Choroid plexus epithelial cell (primary cell): ENCODE measurements at regions not wholly inside any gene's neighbourhood (a gene's known extent, or its start where the extent isn't known, plus 50 kb on each side); places are given as distances from the start of the nearest gene placed in this dataset.

ENCODE experiments used
- DNase-seq: peaks from one replicate; pipeline ENCODE4 v3.0.0-alpha.2; 2010; ENCODE audit warnings: low read depth
- H3K4me3 ChIP-seq: 2 replicates; pipeline ENCODE4 v1.5.1; 2011; ENCODE audit warnings: low read depth, mild to moderate bottlenecking, control low read depth, low read length, moderate library complexity
- CTCF ChIP-seq: conservative IDR thresholded peaks from 2 replicates; pipeline ENCODE4 v1.5.1; 2011; ENCODE audit warnings: low read depth, mild to moderate bottlenecking, control low read depth, inconsistent platforms, low read length, moderate library complexity

GRCh38 chr13:99892866-99893504 is 78.6 kb downstream of the ZIC5 start:
- peak overlapping the region; percentile 39 for H3K4me3 ChIP-seq
- no peak for TF ChIP-seq CTCF
- DNase-seq, result no peak

- peak overlapping the region; percentile 39 for H3K4me3 ChIP-seq
- no peak for DNase-seq
- no peak for TF ChIP-seq CTCF
Observed at GRCh38 chr13:99892196-99892613, 79.4 kb downstream of the ZIC5 start.

- DNase-seq, result no peak
- no peak overlapping the region for H3K4me3 ChIP-seq
- no peak for TF ChIP-seq CTCF
Observed at GRCh38 chr13:99886706-99887105, 84.9 kb downstream of the ZIC5 start.

- no peak for TF ChIP-seq CTCF
- H3K4me3 ChIP-seq, result no peak overlapping the region
- no peak for DNase-seq
Observed at GRCh38 chr13:99884913-99885312, 86.7 kb downstream of the ZIC5 start.

GRCh38 chr13:99883805-99884204 is 87.8 kb downstream of the ZIC5 start:
- no peak overlapping the region for H3K4me3 ChIP-seq
- TF ChIP-seq CTCF, result no peak
- DNase-seq, result no peak

GRCh38 chr13:99878921-99879610 is 92.5 kb downstream of the ZIC5 start:
- H3K4me3 ChIP-seq, result no peak overlapping the region
- no peak for TF ChIP-seq CTCF

GRCh38 chr13:99876651-99877050 is 94.9 kb downstream of the ZIC5 start:
- H3K4me3 ChIP-seq, result no peak overlapping the region
- DNase-seq, result no peak
- no peak for TF ChIP-seq CTCF

More at GRCh38 chr13:99878921-99879610, 92.5 kb downstream of the ZIC5 start:
- no peak for DNase-seq
